GM12878 (cell line): ENCODE measurements at regions not wholly inside any gene's neighbourhood (a gene's known extent, or its start where the extent isn't known, plus 50 kb on each side); places are given as distances from the start of the nearest gene placed in this dataset.

Source experiments
- ATAC-seq: fragments of 200-7000 bp; cut with Tn5 transposase; 3 replicates; pipeline ENCODE4 v1.9.1; 2020; ENCODE audit warnings: mild to moderate bottlenecking, moderate library complexity
- BruUV-seq: library from RNA; stranded (reverse); fragments of 400-500 nt; replicated peaks from 2 replicates; lab custom pipeline; 2021; lab: Mats Ljungman, UMichigan
- CTCF ChIA-PET: fragments of 300-600 bp; sonication (Branson Sonifier 250); formaldehyde crosslinking; extraction: SDS; loops from one replicate; lab custom pipeline; 2021; ENCODE audit warnings: inconsistent platforms; lab: Yijun Ruan, JAX
- POLR2A ChIA-PET: fragments of 350-600 bp; formaldehyde crosslinking; extraction: SDS; loops from one replicate; lab custom pipeline; 2021; ENCODE audit warnings: inconsistent platforms; lab: Charles Lee
- RAD21 ChIA-PET: fragments of 300-600 bp; sonication (Branson Sonifier 250); formaldehyde crosslinking; loops from one replicate; lab custom pipeline; 2023; ENCODE audit warnings: antibody characterized with exemption; ENCODE audit not compliant: unreplicated experiment; lab: Charles Lee
- SMC1A ChIA-PET: fragments of 300-600 bp; sonication (Branson Sonifier 250); formaldehyde crosslinking; loops from one replicate; lab custom pipeline; 2023; ENCODE audit not compliant: unreplicated experiment, uncharacterized antibody; lab: Charles Lee
- DNase-seq: peaks from one replicate; pipeline ENCODE4 v3.0.0-alpha.2; 2011; ENCODE audit warnings: low read depth, low spot score
- FAIRE-seq: peaks from 3 replicates; lab custom pipeline; 2011; peaks lifted over from hg19 to GRCh38; lab: Jason Lieb, UNC
- H2AFZ ChIP-seq: 2 replicates; pipeline ENCODE4 v1.6.0; 2011; ENCODE audit warnings: low read depth, low read length, control low read depth; ENCODE audit not compliant: control insufficient read depth
- H3K27ac ChIP-seq: 2 replicates; pipeline ENCODE4 v1.5.1; 2011; ENCODE audit warnings: control low read depth; ENCODE audit not compliant: control insufficient read depth, insufficient read depth
- H3K27me3 ChIP-seq, 2 experiments: replicated peaks in 1 of 2; 2 replicates each; pipeline versions ENCODE4 v1.6.0 to v1.6.1; 2011; ENCODE audit warnings: low read length in 1 of 2; ENCODE audit not compliant: control insufficient read depth in 2 of 2, insufficient read depth in 2 of 2
- H3K36me3 ChIP-seq, 2 experiments: 2 replicates each; pipeline ENCODE4 v1.5.1; 2011; ENCODE audit warnings: low read length in 1 of 2; ENCODE audit not compliant: control insufficient read depth in 2 of 2, insufficient read depth in 2 of 2
- H3K4me1 ChIP-seq: 2 replicates; pipeline ENCODE4 v1.6.1; 2011; ENCODE audit warnings: mild to moderate bottlenecking, low read length, moderate library complexity, mixed read lengths; ENCODE audit not compliant: control insufficient read depth, insufficient read depth
- H3K4me2 ChIP-seq: 2 replicates; pipeline ENCODE4 v1.6.0; 2011; ENCODE audit warnings: control low read depth; ENCODE audit not compliant: control insufficient read depth, insufficient read depth
- H3K4me3 ChIP-seq: fragments of 200-600 bp; sonication (generic); 2 replicates; pipeline ENCODE4 v1.5.1; 2016
- H3K79me2 ChIP-seq: 2 replicates; pipeline ENCODE4 v1.6.0; 2011; ENCODE audit warnings: low read length; ENCODE audit not compliant: control insufficient read depth, insufficient read depth
- H3K9ac ChIP-seq: 2 replicates; pipeline ENCODE4 v1.8.0; 2011; ENCODE audit warnings: low read length, control low read depth, mixed read lengths; ENCODE audit not compliant: control insufficient read depth, insufficient read depth
- H3K9me3 ChIP-seq: replicated peaks from 3 replicates; pipeline ENCODE4 v1.5.1; 2011; ENCODE audit warnings: mild to moderate bottlenecking, low read length; ENCODE audit not compliant: control insufficient read depth, insufficient read depth
- H4K20me1 ChIP-seq: 2 replicates; pipeline ENCODE4 v1.6.0; 2011; ENCODE audit not compliant: control insufficient read depth, insufficient read depth
- CEBPB ChIP-seq, 2 experiments: fragments of 150-350 bp in 1 of 2; IDR thresholded peaks; 2 replicates each; pipeline ENCODE4 v1.6.1; 2012 to 2014; ENCODE audit warnings: low read depth in 2 of 2, low read length in 2 of 2, borderline replicate concordance in 1 of 2, inconsistent platforms in 1 of 2
- CREM ChIP-seq: IDR thresholded peaks from 2 replicates; pipeline ENCODE4 v1.6.1; 2014; ENCODE audit warnings: antibody characterized with exemption, low read depth
- EZH2 ChIP-seq: IDR thresholded peaks from 2 replicates; pipeline ENCODE4 v1.6.1; 2012; ENCODE audit warnings: low read depth, mild to moderate bottlenecking, control low read depth, inconsistent platforms, low read length, borderline replicate concordance; ENCODE audit not compliant: control insufficient read depth
- IKZF1 ChIP-seq: fragments of 450-650 bp; conservative IDR thresholded peaks from 2 replicates; pipeline ENCODE4 v1.6.1; 2017; ENCODE audit warnings: antibody characterized with exemption, mild to moderate bottlenecking
- MEF2B ChIP-seq: fragments of 450-650 bp; IDR thresholded peaks from 2 replicates; pipeline ENCODE4 v1.6.1; 2018; ENCODE audit warnings: mild to moderate bottlenecking, moderate library complexity; ENCODE audit not compliant: partially characterized antibody, poor library complexity, severe bottlenecking
- MTA3 ChIP-seq: IDR thresholded peaks from 2 replicates; pipeline ENCODE4 v1.6.1; 2012; ENCODE audit warnings: low read length, inconsistent platforms, borderline replicate concordance
- PAX5 ChIP-seq: IDR thresholded peaks from 2 replicates; pipeline ENCODE4 v1.6.1; 2011; ENCODE audit warnings: low read depth, low read length, borderline replicate concordance
- SMC3 ChIP-seq: IDR thresholded peaks from 2 replicates; pipeline ENCODE4 v1.6.1; 2011; ENCODE audit warnings: low read length, improper control_type of control experiment, borderline replicate concordance
- SP1 ChIP-seq: IDR thresholded peaks from one replicate; pipeline ENCODE4 v1.6.1; 2011; ENCODE audit warnings: low read depth, low read length
- TARDBP ChIP-seq: IDR thresholded peaks from 2 replicates; pipeline ENCODE4 v1.6.1; 2016; ENCODE audit warnings: borderline replicate concordance
- TCF7 ChIP-seq: IDR thresholded peaks from 2 replicates; pipeline ENCODE4 v1.6.1; 2014; ENCODE audit warnings: antibody characterized with exemption, borderline replicate concordance
- ZNF217 ChIP-seq: fragments of 450-650 bp; IDR thresholded peaks from 2 replicates; pipeline ENCODE4 v1.6.1; 2017; ENCODE audit warnings: antibody characterized with exemption, mild to moderate bottlenecking
- ZNF622 ChIP-seq: fragments of 450-650 bp; IDR thresholded peaks from 2 replicates; pipeline ENCODE4 v1.6.1; 2017; ENCODE audit warnings: mild to moderate bottlenecking, inconsistent platforms
- WGBS: methylation state at CpG from one replicate; pipeline ENCODE4 v1.1.6; 2016; ENCODE audit warnings: low lambda C conversion rate; ENCODE audit not compliant: insufficient replicate concordance, insufficient coverage; ENCODE audit errors: missing lambda C conversion rate; 5-methylcytosine and 5-hydroxymethylcytosine counted together
- in situ Hi-C: fragments of 300-500 bp; cut with MboI; formaldehyde crosslinking; loops from 9 replicates; pipeline ENCODE4 v1.14.3; 2018; ENCODE audit warnings: mixed read lengths
- intact Hi-C: fragments of 100-400 bp; cut with micrococcal nuclease; formaldehyde crosslinking; loops from one replicate; pipeline ENCODE4 v1.14.2; 2022; ENCODE audit not compliant: unreplicated experiment
- TF ChIP-seq, protein P1 (sequence below): IDR thresholded peaks from 2 replicates; pipeline ENCODE4 v1.6.1; 2012; ENCODE audit warnings: low read depth, low read length, improper control_type of control experiment
- TF ChIP-seq, protein P2 (sequence below): IDR thresholded peaks from 2 replicates; pipeline ENCODE4 v1.6.1; 2011; ENCODE audit warnings: mild to moderate bottlenecking, low read depth, low read length, moderate library complexity; ENCODE audit not compliant: insufficient replicate concordance
- TF ChIP-seq, protein P3 (sequence below): fragments of 450-650 bp; IDR thresholded peaks from 2 replicates; pipeline ENCODE4 v1.6.1; 2017; ENCODE audit warnings: mild to moderate bottlenecking, moderate library complexity
- TF ChIP-seq, protein P4 (sequence below): fragments of 150-350 bp; IDR thresholded peaks from 2 replicates; pipeline ENCODE4 v1.6.1; 2014; ENCODE audit warnings: mild to moderate bottlenecking, low read depth, low read length

DNA sequence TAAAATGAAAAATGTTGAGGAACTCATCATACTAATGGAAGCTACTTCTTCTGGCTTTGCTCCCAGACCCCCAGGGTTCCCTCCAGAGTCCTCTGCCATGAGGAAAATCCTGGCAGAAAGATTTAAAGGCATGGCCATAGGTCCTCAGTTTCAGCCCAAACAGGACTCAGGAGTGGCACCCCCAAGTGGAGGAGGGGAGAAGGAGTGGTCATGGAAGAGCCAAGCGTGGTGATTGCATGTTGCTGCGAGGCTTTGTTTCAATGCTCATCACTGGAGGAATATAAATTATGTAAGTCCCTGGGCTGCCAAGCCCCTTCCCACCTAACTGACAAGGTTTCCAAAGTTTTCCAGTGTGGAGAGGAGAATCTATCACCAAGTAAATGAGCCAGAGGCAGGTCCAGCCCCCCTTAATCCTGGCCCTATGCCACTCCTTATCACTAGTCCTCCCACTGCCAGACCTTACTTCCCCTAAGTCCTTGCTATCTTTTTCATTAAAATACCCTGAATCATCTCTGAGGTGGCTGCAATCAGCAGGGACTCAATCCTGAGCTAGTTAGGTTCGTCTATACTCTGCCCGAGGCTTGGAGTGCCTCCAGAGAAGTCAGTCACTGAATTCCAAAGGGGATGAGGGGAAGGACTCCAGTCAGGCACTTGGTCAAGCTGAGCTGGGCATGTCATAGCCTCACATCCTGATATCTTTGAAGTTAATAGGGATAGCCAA, 70.7 kb upstream of the TAF1L start:
- 13% methylated on average over 4 of the region's 4 CpGs for WGBS
- Histone ChIP-seq H3K27me3 (no peaks in the 10 kb centered on the region), H4K20me1 (no peaks in the 10 kb centered on the region), H3K9ac (no peak overlapping the region), H2AFZ (no peak overlapping the region), H3K36me3 (no peaks in the 10 kb centered on the region), H3K9me3 (no peaks in the 10 kb centered on the region), H3K4me2 (no peak overlapping the region), H3K4me1 (no peaks in the 10 kb centered on the region), H3K4me3 (no peak overlapping the region), H3K27ac (no peak overlapping the region), H3K79me2 (no peaks in the 10 kb centered on the region)
- ChIA-PET POLR2A (no interaction called here), SMC1A (no interaction called here), CTCF (interaction anchor here (0.8 kb wide), 1 partner anchor 327 kb away, joined by 3 read pairs; no protein-coding TSS in a partner anchor), RAD21 (no interaction called here)
- no peak for ATAC-seq
- no peak for FAIRE-seq
- intact Hi-C loops (no loop called here), in situ Hi-C loops (no loop called here)
- DNase-seq: no peak
- no TSS peak for BruUV-seq
- TF ChIP-seq CEBPB (IDR thresholded peaks at IDR 0.05; ENCODE audit: borderline replicate concordance in 1 of 2, low read depth in 2 of 2, low read length in 2 of 2) (no peak), PAX5 (no peak), MEF2B (no peak), ZNF622 (no peak), SP1 (no peak), CREM (no peak), ZNF217 (no peak), MTA3 (no peak), EZH2 (no peak), SMC3 (no peak), TCF7 (no peak), TARDBP (no peak), IKZF1 (no peak)
- TF ChIP-seq, protein P1, sequence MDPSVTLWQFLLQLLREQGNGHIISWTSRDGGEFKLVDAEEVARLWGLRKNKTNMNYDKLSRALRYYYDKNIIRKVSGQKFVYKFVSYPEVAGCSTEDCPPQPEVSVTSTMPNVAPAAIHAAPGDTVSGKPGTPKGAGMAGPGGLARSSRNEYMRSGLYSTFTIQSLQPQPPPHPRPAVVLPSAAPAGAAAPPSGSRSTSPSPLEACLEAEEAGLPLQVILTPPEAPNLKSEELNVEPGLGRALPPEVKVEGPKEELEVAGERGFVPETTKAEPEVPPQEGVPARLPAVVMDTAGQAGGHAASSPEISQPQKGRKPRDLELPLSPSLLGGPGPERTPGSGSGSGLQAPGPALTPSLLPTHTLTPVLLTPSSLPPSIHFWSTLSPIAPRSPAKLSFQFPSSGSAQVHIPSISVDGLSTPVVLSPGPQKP: no peak
- TF ChIP-seq, protein P2, sequence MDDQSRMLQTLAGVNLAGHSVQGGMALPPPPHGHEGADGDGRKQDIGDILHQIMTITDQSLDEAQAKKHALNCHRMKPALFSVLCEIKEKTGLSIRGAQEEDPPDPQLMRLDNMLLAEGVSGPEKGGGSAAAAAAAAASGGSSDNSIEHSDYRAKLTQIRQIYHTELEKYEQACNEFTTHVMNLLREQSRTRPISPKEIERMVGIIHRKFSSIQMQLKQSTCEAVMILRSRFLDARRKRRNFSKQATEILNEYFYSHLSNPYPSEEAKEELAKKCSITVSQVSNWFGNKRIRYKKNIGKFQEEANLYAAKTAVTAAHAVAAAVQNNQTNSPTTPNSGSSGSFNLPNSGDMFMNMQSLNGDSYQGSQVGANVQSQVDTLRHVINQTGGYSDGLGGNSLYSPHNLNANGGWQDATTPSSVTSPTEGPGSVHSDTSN: no peak
- TF ChIP-seq, protein P3, sequence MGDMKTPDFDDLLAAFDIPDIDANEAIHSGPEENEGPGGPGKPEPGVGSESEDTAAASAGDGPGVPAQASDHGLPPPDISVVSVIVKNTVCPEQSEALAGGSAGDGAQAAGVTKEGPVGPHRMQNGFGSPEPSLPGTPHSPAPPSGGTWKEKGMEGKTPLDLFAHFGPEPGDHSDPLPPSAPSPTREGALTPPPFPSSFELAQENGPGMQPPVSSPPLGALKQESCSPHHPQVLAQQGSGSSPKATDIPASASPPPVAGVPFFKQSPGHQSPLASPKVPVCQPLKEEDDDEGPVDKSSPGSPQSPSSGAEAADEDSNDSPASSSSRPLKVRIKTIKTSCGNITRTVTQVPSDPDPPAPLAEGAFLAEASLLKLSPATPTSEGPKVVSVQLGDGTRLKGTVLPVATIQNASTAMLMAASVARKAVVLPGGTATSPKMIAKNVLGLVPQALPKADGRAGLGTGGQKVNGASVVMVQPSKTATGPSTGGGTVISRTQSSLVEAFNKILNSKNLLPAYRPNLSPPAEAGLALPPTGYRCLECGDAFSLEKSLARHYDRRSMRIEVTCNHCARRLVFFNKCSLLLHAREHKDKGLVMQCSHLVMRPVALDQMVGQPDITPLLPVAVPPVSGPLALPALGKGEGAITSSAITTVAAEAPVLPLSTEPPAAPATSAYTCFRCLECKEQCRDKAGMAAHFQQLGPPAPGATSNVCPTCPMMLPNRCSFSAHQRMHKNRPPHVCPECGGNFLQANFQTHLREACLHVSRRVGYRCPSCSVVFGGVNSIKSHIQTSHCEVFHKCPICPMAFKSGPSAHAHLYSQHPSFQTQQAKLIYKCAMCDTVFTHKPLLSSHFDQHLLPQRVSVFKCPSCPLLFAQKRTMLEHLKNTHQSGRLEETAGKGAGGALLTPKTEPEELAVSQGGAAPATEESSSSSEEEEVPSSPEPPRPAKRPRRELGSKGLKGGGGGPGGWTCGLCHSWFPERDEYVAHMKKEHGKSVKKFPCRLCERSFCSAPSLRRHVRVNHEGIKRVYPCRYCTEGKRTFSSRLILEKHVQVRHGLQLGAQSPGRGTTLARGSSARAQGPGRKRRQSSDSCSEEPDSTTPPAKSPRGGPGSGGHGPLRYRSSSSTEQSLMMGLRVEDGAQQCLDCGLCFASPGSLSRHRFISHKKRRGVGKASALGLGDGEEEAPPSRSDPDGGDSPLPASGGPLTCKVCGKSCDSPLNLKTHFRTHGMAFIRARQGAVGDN: no peak
- TF ChIP-seq, protein P4, sequence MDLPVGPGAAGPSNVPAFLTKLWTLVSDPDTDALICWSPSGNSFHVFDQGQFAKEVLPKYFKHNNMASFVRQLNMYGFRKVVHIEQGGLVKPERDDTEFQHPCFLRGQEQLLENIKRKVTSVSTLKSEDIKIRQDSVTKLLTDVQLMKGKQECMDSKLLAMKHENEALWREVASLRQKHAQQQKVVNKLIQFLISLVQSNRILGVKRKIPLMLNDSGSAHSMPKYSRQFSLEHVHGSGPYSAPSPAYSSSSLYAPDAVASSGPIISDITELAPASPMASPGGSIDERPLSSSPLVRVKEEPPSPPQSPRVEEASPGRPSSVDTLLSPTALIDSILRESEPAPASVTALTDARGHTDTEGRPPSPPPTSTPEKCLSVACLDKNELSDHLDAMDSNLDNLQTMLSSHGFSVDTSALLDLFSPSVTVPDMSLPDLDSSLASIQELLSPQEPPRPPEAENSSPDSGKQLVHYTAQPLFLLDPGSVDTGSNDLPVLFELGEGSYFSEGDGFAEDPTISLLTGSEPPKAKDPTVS: no peak
